ENCODE measurements at regions not wholly inside any gene's neighbourhood (a gene's known extent, or its start where the extent isn't known, plus 50 kb on each side); places are given as distances from the start of the nearest gene placed in this dataset.

DNA sequence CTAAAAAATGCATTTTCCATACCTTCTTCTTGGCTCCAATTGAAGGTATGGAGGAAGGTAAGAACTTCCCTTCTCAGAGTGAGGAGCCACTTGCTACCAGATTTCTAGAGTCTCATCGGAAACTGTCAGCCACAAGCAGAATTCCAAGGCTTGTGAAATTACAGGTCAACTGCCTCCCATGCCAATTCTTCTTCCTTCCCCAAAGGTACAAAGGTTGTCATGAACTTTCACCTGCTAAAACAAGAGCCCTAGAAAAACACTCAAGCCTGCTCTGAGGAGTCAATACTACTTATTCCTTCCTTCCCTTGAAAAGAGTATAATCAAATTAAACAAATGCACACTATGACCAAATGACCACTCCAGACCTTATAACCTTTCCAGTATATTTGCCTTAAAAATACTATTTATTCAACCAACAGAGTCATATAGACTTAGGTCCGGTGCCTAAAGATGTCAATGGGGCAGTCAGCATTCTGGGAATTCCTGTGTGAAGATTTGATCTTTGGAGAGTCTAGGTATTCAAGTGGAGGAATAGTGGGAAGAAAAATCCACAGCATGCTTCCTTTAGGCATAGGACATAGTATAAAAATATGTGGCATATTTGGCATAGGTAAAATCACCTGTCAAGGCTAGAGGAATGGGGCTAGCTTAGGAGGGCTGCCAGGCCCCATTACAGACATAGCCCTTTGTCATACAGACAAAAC is 539.3 kb downstream of the LIG4 start:
- TF ChIP-seq, protein P1, sequence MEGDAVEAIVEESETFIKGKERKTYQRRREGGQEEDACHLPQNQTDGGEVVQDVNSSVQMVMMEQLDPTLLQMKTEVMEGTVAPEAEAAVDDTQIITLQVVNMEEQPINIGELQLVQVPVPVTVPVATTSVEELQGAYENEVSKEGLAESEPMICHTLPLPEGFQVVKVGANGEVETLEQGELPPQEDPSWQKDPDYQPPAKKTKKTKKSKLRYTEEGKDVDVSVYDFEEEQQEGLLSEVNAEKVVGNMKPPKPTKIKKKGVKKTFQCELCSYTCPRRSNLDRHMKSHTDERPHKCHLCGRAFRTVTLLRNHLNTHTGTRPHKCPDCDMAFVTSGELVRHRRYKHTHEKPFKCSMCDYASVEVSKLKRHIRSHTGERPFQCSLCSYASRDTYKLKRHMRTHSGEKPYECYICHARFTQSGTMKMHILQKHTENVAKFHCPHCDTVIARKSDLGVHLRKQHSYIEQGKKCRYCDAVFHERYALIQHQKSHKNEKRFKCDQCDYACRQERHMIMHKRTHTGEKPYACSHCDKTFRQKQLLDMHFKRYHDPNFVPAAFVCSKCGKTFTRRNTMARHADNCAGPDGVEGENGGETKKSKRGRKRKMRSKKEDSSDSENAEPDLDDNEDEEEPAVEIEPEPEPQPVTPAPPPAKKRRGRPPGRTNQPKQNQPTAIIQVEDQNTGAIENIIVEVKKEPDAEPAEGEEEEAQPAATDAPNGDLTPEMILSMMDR (IDR thresholded peaks at IDR 0.05): no peak
- no peak for TF ChIP-seq POLR2A (IDR thresholded peaks at IDR 0.05)
